A673 (cell line): ENCODE measurements at regions not wholly inside any gene's neighbourhood (a gene's known extent, or its start where the extent isn't known, plus 50 kb on each side); places are given as distances from the start of the nearest gene placed in this dataset.

ENCODE experiments used
- CTCF ChIP-seq: fragments of 300-800, 200-600 bp; sonication (generic); conservative IDR thresholded peaks from 2 replicates; pipeline ENCODE4 v1.5.1; 2017; ENCODE audit warnings: low read depth, mild to moderate bottlenecking, antibody characterized with exemption, low read length, moderate library complexity, mixed read lengths
- EZH2 ChIP-seq: fragments of 200-600 bp; sonication (generic); IDR thresholded peaks from 2 replicates; pipeline ENCODE4 v1.6.1; 2017; ENCODE audit warnings: borderline replicate concordance, low read depth, mild to moderate bottlenecking, mixed read lengths, antibody characterized with exemption, low read length; ENCODE audit not compliant: poor library complexity, severe bottlenecking

GRCh38 chr21:35410656-35411055 lies 361.6 kb upstream of the RUNX1 start:
- TF ChIP-seq CTCF (no peak), EZH2 (no peak)
